GM13977 (cell line): ENCODE measurements at regions not wholly inside any gene's neighbourhood (a gene's known extent, or its start where the extent isn't known, plus 50 kb on each side); places are given as distances from the start of the nearest gene placed in this dataset.

Source experiments
- DNase-seq: peaks from one replicate; pipeline ENCODE4 v3.0.0; 2012; ENCODE audit warnings: low spot score
- CTCF ChIP-seq: IDR thresholded peaks from 2 replicates; pipeline ENCODE4 v1.5.1; 2012; ENCODE audit warnings: mild to moderate bottlenecking, control low read depth; ENCODE audit not compliant: insufficient read depth; ENCODE audit errors: extremely low read depth, missing control alignments
- in situ Hi-C: fragments of 300-500 bp; cut with MboI; formaldehyde crosslinking; loops from one replicate; pipeline ENCODE4 v1.12.0; 2022; ENCODE audit warnings: low sequenced_read_pairs, low pct_unique_long_range_greater_than_20kb, mixed read lengths, inconsistent platforms; ENCODE audit not compliant: unreplicated experiment

GRCh38 chrX:73903941-73904340 lies 51.4 kb upstream of the XIST start:
- DNase-seq, result no peak
- TF ChIP-seq CTCF, result no peak
- in situ Hi-C loops, result no loop called here
